C4-2B (cell line): ENCODE measurements at regions not wholly inside any gene's neighbourhood (a gene's known extent, or its start where the extent isn't known, plus 50 kb on each side); places are given as distances from the start of the nearest gene placed in this dataset.

Experiments used
- H3K27ac ChIP-seq: fragments of 450-650 bp; 2 replicates; pipeline ENCODE4 v1.5.1; 2017
- CTCF ChIP-seq: fragments of 450-650 bp; conservative IDR thresholded peaks from 2 replicates; pipeline ENCODE4 v1.5.1; 2017; ENCODE audit warnings: mild to moderate bottlenecking
- ZFX ChIP-seq: fragments of 450-650 bp; IDR thresholded peaks from 2 replicates; pipeline ENCODE4 v1.6.1; 2017

GRCh38 chr4:126777649-126778048, 855.1 kb upstream of the INTU start:
- TF ChIP-seq CTCF = no peak
- no peak for TF ChIP-seq ZFX
- H3K27ac ChIP-seq = no peak overlapping the region

- TF ChIP-seq ZFX = no peak
- no peak for TF ChIP-seq CTCF
- no peak overlapping the region for H3K27ac ChIP-seq
Measured at GRCh38 chr4:126778348-126778747, 854.4 kb upstream of the INTU start.

GRCh38 chr4:126779001-126779400, 853.8 kb upstream of the INTU start:
- H3K27ac ChIP-seq = no peak overlapping the region

GRCh38 chr4:126779436-126780166, 853.2 kb upstream of the INTU start:
- H3K27ac ChIP-seq = no peak overlapping the region
- TF ChIP-seq CTCF (no peak), ZFX (no peak)

More at GRCh38 chr4:126779001-126779400, 853.8 kb upstream of the INTU start:
- no peak for TF ChIP-seq CTCF
- no peak for TF ChIP-seq ZFX

GRCh38 chr4:126783191-126783590, 849.6 kb upstream of the INTU start:
- TF ChIP-seq CTCF (no peak), ZFX (no peak)
- no peak overlapping the region for H3K27ac ChIP-seq

GRCh38 chr4:126784966-126785580, 847.7 kb upstream of the INTU start:
- no peak overlapping the region for H3K27ac ChIP-seq

GRCh38 chr4:126790633-126791032, 842.1 kb upstream of the INTU start:
- TF ChIP-seq ZFX = no peak
- no peak for TF ChIP-seq CTCF
- no peak overlapping the region for H3K27ac ChIP-seq

More at GRCh38 chr4:126784966-126785580, 847.7 kb upstream of the INTU start:
- TF ChIP-seq ZFX = no peak

GRCh38 chr4:126794363-126794762, 838.4 kb upstream of the INTU start:
- H3K27ac ChIP-seq = no peak overlapping the region
- TF ChIP-seq ZFX = no peak
- TF ChIP-seq CTCF = no peak
